Stimulated activated naive B cell treated with anti-CD40 and anti-IgM and Interleukin-4, amounts not matched to agents 10 μg/mL and 1 μg/mL and 100 μg/mL, for 72 hours (primary cell): ENCODE measurements at regions not wholly inside any gene's neighbourhood (a gene's known extent, or its start where the extent isn't known, plus 50 kb on each side); places are given as distances from the start of the nearest gene placed in this dataset.

Source experiments
- ATAC-seq, 2 donors: fragments of 150-1000 bp; cut with Tn5 transposase; replicated peaks; 2 replicates each; pipeline ENCODE4 v1.10.0; 2021; ENCODE audit warnings: moderate library complexity in 1 of 2
- DNase-seq: peaks from one replicate; pipeline ENCODE4 v3.0.0; 2021
- H3K27ac Mint-ChIP-seq: one replicate; pipeline ENCODE4 v1.8.0; 2022; ENCODE audit warnings: mild to moderate bottlenecking, mixed read lengths
- H3K27me3 Mint-ChIP-seq, 2 donors: one replicate each; pipeline ENCODE4 v1.8.0; 2022; ENCODE audit warnings: mixed read lengths in 2 of 2
- H3K36me3 Mint-ChIP-seq, 2 donors: one replicate each; pipeline ENCODE4 v1.8.0; 2022; ENCODE audit warnings: mixed read lengths in 2 of 2, mild to moderate bottlenecking in 1 of 2
- H3K4me1 Mint-ChIP-seq, 2 donors: one replicate each; pipeline ENCODE4 v1.8.0; 2022; ENCODE audit warnings: mixed read lengths in 2 of 2, mild to moderate bottlenecking in 1 of 2
- H3K4me3 Mint-ChIP-seq, 2 donors: one replicate each; pipeline ENCODE4 v1.8.0; 2022; ENCODE audit warnings: mild to moderate bottlenecking in 2 of 2, mixed read lengths in 2 of 2, moderate library complexity in 1 of 2
- H3K9me3 Mint-ChIP-seq, 2 donors: one replicate each; pipeline ENCODE4 v1.8.0; 2022; ENCODE audit warnings: mixed read lengths in 2 of 2, mild to moderate bottlenecking in 1 of 2

DNA sequence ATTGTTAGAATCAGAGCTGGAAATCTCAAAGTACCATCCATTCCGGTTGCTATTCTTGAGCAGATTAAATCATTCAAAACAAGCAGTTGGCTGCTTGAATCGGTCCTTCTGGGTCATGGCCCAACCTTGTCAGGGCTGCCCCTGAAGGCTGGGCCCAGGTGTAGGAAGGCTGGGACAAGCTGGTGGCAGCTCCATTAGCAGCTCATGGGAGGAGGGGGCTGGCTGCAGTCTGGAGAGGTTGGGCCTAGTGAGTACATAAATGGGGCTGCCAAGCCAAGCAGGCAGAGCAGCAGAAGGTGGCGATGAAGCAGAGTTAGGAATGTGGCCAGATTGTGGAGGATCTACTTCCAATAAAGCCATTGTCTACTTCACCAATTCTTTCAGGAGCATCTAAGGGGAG is 81.4 kb downstream of the ADCYAP1 start:
- H3K9me3 Mint-ChIP-seq: no peaks in the 10 kb centered on the region
- H3K4me3 Mint-ChIP-seq: no peak overlapping the region
- ATAC-seq (no peak), DNase-seq (no peak)
- H3K27ac Mint-ChIP-seq: no peak overlapping the region
- H3K4me1 Mint-ChIP-seq: peaks cover 0 to 2% of the 10 kb centered on the region in 2 donors
- H3K36me3 Mint-ChIP-seq: no peaks in the 10 kb centered on the region
- no peaks in the 10 kb centered on the region for H3K27me3 Mint-ChIP-seq

DNA sequence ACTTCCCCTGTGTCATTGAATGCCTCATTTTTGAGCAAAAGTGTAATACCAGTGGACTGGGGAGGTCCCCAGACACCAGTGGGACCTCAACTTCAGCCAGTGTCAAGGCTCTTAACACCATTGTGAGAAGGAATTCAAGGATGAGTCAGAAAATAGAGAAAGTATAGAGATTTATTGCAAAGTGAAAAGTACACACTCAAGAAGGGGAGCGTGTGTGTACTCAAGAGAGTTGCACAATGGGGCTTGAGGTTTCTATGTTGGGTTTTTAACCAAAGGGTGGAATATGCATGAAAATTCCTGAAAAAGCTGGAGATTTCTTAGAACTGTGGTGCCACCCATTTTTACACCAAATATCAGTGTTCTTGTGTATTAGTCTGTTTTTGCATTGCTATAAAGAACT is 81.9 kb downstream of the ADCYAP1 start:
- no peak overlapping the region for H3K4me3 Mint-ChIP-seq
- H3K27ac Mint-ChIP-seq: no peak overlapping the region
- H3K27me3 Mint-ChIP-seq: no peaks in the 10 kb centered on the region
- peaks cover 0 to 2% of the 10 kb centered on the region in 2 donors for H3K4me1 Mint-ChIP-seq
- ATAC-seq (no peak), DNase-seq (no peak)
- H3K36me3 Mint-ChIP-seq: no peaks in the 10 kb centered on the region
- no peaks in the 10 kb centered on the region for H3K9me3 Mint-ChIP-seq

DNA sequence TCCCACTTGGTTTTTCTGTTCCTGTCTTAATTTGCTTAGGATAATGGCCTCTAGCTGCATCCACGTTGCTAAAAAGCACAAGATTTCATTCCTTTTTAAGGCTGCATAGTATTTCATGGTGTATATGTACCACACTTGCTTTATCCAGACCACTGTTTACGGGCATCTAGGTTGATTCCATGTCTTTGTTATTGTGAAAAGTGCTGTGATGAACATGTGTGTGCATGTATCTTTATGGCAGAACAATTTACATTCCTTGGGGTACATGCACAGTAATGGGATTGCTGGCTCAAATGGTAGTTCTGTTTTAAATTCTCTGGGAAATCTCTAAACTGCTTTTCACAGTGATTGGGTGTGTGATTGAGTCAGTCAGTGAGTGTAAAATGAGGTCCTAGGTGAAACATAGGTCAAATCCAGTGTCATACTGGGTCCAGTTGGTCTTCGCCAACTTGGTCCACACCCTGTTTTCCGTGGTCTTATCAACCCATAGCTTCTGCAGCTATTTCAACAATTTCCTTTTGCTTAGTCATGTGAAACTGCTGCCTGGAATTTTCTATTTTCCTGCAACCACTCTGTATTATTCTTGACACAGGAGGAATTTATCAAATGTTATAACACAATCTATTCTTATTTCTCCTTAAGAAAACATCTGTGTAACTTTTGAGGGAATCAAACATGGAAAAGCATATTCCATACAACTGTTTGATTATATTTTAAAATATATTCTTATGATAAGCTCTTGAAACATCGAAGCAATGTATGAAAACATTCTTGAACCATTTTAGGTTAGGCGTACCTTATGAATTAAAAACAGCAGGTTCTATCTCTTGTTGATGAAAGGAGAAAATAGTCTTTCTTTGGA is 82.9 kb downstream of the ADCYAP1 start:
- ATAC-seq (no peak), DNase-seq (no peak)
- H3K9me3 Mint-ChIP-seq: no peaks in the 10 kb centered on the region
- H3K27ac Mint-ChIP-seq: no peak overlapping the region
- H3K4me3 Mint-ChIP-seq: no peak overlapping the region
- H3K4me1 Mint-ChIP-seq: peaks cover 0 to 2% of the 10 kb centered on the region in 2 donors
- no peaks in the 10 kb centered on the region for H3K36me3 Mint-ChIP-seq
- H3K27me3 Mint-ChIP-seq: no peaks in the 10 kb centered on the region

DNA sequence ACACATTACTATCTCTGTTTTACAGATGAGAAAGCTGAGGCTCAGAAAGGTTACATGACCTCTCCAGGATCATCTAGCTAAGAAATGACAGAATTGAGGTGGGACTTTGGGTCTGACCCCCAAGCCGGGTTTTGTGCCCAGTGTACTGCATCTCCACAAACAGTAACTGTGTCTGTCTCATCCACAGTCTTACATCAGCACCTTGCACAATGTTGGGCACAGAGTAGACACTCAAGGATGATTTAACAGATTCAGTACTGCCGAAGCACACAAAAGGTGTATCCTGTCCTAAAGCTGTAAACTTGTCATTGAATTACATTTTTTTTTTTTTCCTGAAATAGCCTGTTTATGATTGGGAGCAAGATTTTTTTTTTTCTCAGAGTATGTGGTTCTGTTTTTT is 84.8 kb downstream of the ADCYAP1 start:
- H3K9me3 Mint-ChIP-seq: peaks cover 2 to 3% of the 10 kb centered on the region in 2 donors
- H3K27me3 Mint-ChIP-seq: no peaks in the 10 kb centered on the region
- H3K4me1 Mint-ChIP-seq: peaks cover 0 to 2% of the 10 kb centered on the region in 2 donors
- peaks cover 0 to 1% of the 10 kb centered on the region in 2 donors for H3K36me3 Mint-ChIP-seq
- ATAC-seq (no peak), DNase-seq (no peak)
- H3K4me3 Mint-ChIP-seq: no peak overlapping the region
- no peak overlapping the region for H3K27ac Mint-ChIP-seq

DNA sequence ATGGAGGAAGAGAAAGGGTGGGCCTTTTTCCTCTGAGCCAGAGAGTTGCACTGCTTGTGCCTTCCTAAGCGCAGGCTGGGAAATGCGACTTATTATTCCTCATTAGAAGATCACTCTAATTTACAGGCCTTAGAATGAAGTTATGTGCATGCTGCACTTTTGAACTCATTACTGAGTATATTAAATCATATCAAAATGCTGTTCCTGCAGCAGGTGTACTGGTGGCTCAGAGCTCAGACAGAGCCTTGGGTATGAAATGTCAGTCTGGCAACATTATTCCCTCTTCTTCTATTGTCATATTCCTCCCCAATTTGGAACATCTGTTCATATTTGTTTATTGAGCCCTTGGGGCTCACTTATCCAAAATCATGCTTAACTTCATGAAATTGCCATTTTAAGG is 85.5 kb downstream of the ADCYAP1 start:
- DNase-seq: no peak
- Mint-ChIP-seq H3K27ac (no peak overlapping the region), H3K27me3 (no peaks in the 10 kb centered on the region), H3K4me1 (peaks cover 0 to 2% of the 10 kb centered on the region in 2 donors), H3K36me3 (peaks cover 0 to 4% of the 10 kb centered on the region in 2 donors), H3K4me3 (no peak overlapping the region), H3K9me3 (peaks cover 5 to 7% of the 10 kb centered on the region in 2 donors)
- no peak for ATAC-seq

DNA sequence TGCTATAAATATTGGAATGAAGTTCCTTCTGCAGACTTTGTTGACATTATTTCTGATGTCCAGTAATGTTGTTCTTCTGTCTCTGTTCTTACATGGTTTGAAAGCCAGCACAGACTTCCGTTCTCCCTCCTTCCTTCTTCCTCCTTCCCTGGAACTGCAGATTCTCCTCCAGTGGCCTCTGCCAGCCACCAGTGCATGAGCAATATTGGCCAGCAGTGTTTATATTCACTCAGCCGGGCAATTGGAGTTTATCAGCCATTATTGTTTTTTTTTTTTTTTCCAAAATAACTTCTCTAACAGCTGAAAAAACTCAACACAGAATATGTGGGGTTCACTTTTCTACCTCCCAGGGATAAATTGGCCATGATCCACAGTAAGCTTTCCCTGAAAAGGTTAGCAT is 86.8 kb downstream of the ADCYAP1 start:
- no peak for DNase-seq
- Mint-ChIP-seq H3K9me3 (peaks cover 5 to 8% of the 10 kb centered on the region in 2 donors), H3K27ac (no peak overlapping the region), H3K27me3 (no peaks in the 10 kb centered on the region), H3K4me1 (no peaks in the 10 kb centered on the region), H3K36me3 (peaks cover 0 to 4% of the 10 kb centered on the region in 2 donors), H3K4me3 (no peak overlapping the region)
- no peak for ATAC-seq

DNA sequence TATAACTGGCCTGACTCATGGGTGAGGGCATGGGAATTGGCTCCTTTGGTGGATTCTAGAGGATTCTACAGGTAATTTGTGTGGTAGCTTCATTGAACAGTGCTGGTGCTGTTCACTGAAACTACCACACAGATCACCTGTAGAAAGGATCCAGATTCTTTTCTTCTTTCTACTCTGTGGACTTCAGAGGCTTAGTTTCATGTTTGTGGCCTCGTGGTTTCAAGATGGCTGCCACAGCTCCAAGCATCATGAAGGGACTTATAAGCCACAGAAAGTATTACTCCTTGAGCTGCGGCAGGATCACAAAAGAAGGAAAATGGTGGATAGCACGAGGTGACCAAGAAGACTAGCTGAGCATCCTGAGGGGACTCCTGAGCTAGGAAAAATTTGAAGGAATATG is 88.9 kb downstream of the ADCYAP1 start:
- peaks cover 0 to 4% of the 10 kb centered on the region in 2 donors for H3K36me3 Mint-ChIP-seq

DNA sequence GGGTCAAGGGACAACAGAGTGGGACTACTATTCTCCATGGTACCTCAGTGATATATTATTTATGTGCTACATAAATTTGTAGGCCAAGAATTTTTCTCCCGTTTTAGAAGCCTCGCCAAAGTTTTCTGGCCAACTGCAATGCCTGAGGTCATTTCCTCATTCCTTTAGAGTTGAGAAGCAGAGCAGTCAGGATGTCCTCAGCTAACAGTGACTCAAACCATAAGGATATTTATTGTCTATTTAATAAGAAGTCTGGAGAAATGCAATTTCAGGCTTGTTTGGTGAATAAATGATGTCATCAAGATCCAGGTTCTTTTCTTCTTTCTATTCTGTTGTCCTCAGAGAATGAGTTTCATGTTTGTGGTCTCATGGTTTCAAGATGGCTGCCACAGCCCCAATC is 91.0 kb downstream of the ADCYAP1 start:
- H3K4me3 Mint-ChIP-seq: no peak overlapping the region
- H3K27me3 Mint-ChIP-seq: no peaks in the 10 kb centered on the region
- no peak for ATAC-seq
- DNase-seq: no peak
- no peaks in the 10 kb centered on the region for H3K4me1 Mint-ChIP-seq
- peaks cover 0 to 4% of the 10 kb centered on the region in 2 donors for H3K36me3 Mint-ChIP-seq
- H3K27ac Mint-ChIP-seq: no peak overlapping the region
- H3K9me3 Mint-ChIP-seq: peaks cover 5 to 12% of the 10 kb centered on the region in 2 donors

More for the DNA sequence above, 88.9 kb downstream of the ADCYAP1 start:
- DNase-seq: no peak
- Mint-ChIP-seq H3K27ac (no peak overlapping the region), H3K27me3 (no peaks in the 10 kb centered on the region), H3K9me3 (peaks cover 5 to 12% of the 10 kb centered on the region in 2 donors), H3K4me1 (no peaks in the 10 kb centered on the region), H3K4me3 (no peak overlapping the region)
- no peak for ATAC-seq

DNA sequence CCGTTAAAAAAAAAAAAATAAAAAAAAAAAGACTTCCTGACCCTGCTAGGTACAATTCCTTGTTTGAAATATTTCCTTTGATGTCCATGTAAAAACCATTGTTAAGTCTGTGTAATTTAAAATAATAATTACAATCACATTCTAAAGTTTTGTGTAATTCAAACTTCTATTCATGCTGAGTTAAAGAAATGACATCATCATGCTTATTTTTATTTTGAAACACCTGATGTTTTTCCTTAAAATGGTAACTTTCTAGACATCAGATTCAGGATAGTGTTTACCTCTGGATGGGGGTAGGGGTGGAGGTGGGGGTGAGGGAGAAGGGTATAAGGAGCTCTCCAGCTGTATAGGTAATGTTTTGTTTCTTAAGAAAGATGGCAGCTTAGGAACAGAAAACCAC is 92.8 kb downstream of the ADCYAP1 start:
- no peak for DNase-seq
- H3K36me3 Mint-ChIP-seq: peaks cover 0 to 4% of the 10 kb centered on the region in 2 donors
- no peak overlapping the region for H3K27ac Mint-ChIP-seq
- no peaks in the 10 kb centered on the region for H3K4me1 Mint-ChIP-seq
- H3K27me3 Mint-ChIP-seq: no peaks in the 10 kb centered on the region
- no peak overlapping the region for H3K4me3 Mint-ChIP-seq
- no peak for ATAC-seq
- H3K9me3 Mint-ChIP-seq: peaks cover 5 to 14% of the 10 kb centered on the region in 2 donors

DNA sequence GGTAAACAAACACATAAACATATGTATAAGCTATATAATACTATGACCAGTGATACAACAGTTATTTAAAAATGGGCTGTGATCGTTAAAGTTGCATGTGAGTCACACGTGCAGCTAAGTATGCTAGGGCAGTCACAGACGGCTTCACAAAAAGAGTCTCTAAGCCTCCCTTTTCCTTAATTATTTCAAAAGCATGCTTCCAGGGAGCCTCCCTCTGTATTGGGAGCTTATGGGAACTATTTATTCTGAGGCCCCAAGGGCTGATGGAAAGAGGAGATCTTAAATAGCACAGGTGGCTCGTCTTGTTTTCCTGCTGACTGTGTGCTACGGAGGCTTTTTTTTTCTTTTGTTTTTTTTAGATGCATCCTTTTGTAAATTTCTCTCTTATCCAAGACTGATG is 94.3 kb downstream of the ADCYAP1 start:
- no peak for ATAC-seq
- H3K9me3 Mint-ChIP-seq: peaks cover 9 to 16% of the 10 kb centered on the region in 2 donors
- H3K4me3 Mint-ChIP-seq: no peak overlapping the region
- H3K36me3 Mint-ChIP-seq: peaks cover 0 to 4% of the 10 kb centered on the region in 2 donors
- no peaks in the 10 kb centered on the region for H3K4me1 Mint-ChIP-seq
- no peaks in the 10 kb centered on the region for H3K27me3 Mint-ChIP-seq
- H3K27ac Mint-ChIP-seq: no peak overlapping the region
- no peak for DNase-seq

DNA sequence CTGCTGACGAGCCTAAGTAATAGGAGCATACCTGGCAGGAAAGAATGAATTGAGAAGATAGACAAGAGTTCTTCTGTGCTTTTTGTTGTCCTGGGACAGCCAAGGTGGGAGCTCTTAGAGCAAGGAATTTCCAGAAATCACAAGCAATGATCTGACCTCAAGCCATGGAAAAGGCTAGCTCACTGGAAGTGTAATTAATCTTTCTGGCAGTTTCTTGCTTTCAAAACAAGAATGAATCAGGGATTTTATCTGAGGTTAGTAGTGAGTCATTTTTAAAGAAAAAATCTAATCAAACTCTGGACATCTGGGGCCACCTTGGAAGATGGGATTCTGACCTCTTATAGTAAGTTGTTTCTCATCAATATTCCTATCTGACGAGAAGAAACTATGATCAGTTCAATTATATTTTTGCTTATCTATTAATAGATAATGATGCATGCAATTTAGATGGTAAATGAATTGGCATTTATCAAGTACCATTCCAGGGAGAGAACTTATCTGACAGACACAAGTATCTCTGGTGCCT is 98.0 kb downstream of the ADCYAP1 start:
- Mint-ChIP-seq H3K36me3 (no peaks in the 10 kb centered on the region), H3K4me3 (no peak overlapping the region), H3K27ac (no peak overlapping the region), H3K9me3 (peaks cover 4 to 7% of the 10 kb centered on the region in 2 donors), H3K4me1 (no peaks in the 10 kb centered on the region), H3K27me3 (no peaks in the 10 kb centered on the region)
- ATAC-seq: no peak
- no peak for DNase-seq

DNA sequence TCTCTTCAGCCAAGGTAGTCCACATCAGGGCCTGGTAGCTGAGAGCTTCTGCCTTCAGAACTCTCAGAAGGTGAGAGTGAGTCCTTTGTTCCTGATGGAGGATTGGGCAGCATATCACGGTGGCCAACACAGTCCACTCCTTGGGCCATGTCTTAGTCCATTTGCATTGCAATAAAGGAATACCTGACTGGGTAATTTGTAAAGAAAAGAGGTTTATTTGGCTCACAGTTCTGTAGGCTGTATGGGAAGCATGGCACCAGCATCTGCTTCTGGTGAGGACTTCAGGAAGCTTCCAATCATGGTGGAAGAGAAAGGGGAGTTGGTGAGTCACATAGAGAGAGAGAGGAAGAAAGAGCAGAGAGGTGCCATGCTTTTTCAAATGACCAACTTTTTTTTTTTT is 98.8 kb downstream of the ADCYAP1 start:
- peaks cover 4 to 7% of the 10 kb centered on the region in 2 donors for H3K9me3 Mint-ChIP-seq
- no peaks in the 10 kb centered on the region for H3K4me1 Mint-ChIP-seq
- DNase-seq: no peak
- no peak overlapping the region for H3K4me3 Mint-ChIP-seq
- H3K27me3 Mint-ChIP-seq: no peaks in the 10 kb centered on the region
- ATAC-seq: no peak
- peak overlapping the region; percentile 25 for H3K27ac Mint-ChIP-seq
- no peaks in the 10 kb centered on the region for H3K36me3 Mint-ChIP-seq

DNA sequence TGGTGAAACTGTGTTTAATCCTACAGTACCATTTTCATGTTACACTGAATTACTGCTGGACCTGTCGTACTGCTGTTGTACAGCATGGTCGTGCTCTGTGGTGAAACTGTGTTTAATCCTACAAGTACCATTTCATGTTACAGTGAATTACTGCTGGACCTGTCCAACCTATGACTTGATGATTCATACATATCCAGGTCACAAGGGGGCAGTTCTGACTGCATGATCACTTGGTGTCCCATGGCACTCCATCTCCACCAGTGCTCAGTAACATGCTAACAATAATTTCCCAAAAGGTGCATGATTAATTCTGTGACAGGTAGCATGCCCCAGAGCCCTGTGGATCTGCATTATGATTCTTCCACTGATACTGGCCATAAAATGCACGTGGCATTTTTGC is 101.6 kb downstream of the ADCYAP1 start:
- H3K27me3 Mint-ChIP-seq: no peaks in the 10 kb centered on the region
- DNase-seq (no peak), ATAC-seq (no peak)
- H3K36me3 Mint-ChIP-seq: no peaks in the 10 kb centered on the region
- H3K9me3 Mint-ChIP-seq: peaks cover 4 to 5% of the 10 kb centered on the region in 2 donors
- H3K27ac Mint-ChIP-seq: no peak overlapping the region
- H3K4me3 Mint-ChIP-seq: no peak overlapping the region
- H3K4me1 Mint-ChIP-seq: no peaks in the 10 kb centered on the region

DNA sequence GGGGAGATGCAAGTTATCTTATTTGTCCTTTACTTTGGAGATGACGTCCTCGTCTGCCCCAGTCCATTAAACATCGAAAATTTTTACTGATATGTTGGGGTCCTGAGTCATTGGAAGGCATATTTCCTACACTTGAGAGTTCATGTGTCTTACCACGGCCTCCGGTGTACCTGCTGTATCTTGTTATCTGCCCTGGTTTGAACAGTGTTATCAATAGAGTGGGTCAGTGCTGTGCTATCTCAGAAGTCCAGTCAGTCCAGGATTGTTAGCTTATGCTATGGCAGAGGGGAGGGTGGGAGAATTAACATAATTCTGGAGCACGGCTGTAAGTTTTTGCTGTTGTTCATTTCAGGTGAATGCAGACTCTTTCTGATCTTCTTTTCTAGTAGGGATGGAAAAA is 102.3 kb downstream of the ADCYAP1 start:
- no peaks in the 10 kb centered on the region for H3K36me3 Mint-ChIP-seq
- peaks cover 4 to 5% of the 10 kb centered on the region in 2 donors for H3K9me3 Mint-ChIP-seq
- H3K27ac Mint-ChIP-seq: no peak overlapping the region
- ATAC-seq (no peak), DNase-seq (no peak)
- no peaks in the 10 kb centered on the region for H3K27me3 Mint-ChIP-seq
- H3K4me3 Mint-ChIP-seq: no peak overlapping the region
- H3K4me1 Mint-ChIP-seq: no peaks in the 10 kb centered on the region

DNA sequence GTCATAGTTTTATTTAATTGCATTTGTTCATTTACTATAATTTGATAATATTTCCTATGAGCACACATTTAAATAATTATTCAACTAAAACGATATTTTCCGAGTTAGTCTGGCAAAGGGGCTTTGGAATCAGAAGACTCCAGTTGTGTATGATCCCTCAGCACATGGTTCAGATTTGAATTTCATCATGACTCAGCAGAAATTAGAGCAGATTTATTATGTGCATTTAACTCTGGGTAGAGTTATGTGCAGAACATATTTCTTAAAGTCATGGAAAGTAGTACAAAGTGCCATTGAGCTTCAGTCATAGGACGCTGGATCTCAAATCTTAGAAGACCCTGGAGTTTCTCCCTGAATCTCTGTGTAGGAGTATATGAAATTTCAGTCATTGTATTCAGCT is 106.7 kb downstream of the ADCYAP1 start:
- Mint-ChIP-seq H3K36me3 (no peaks in the 10 kb centered on the region), H3K4me3 (no peak overlapping the region), H3K4me1 (no peaks in the 10 kb centered on the region), H3K27ac (no peak overlapping the region), H3K9me3 (no peaks in the 10 kb centered on the region), H3K27me3 (no peaks in the 10 kb centered on the region)
- no peak for DNase-seq
- no peak for ATAC-seq
